Small intestine (tissue), 7 donors: ENCODE measurements at regions not wholly inside any gene's neighbourhood (a gene's known extent, or its start where the extent isn't known, plus 50 kb on each side); places are given as distances from the start of the nearest gene placed in this dataset.
"Not testable (repeated sequence)": the region's sequence is repeated elsewhere in the genome, so short reads cannot be mapped to it uniquely, and the experiment has no call there.

Experiments used
- DNase-seq, 2 donors: peaks; one replicate each; pipeline versions ENCODE4 v3.0.0 to v3.0.0-alpha.2; 2013
- FAIRE-seq: peaks from 2 replicates; lab custom pipeline; 2012; peaks lifted over from hg19 to GRCh38; lab: Jason Lieb, UNC
- H3K27ac ChIP-seq, 3 donors: one replicate each; pipeline ENCODE4 v1.5.1; 2013; ENCODE audit warnings: low read length in 2 of 3, mild to moderate bottlenecking in 2 of 3, control low read depth in 1 of 3, inconsistent platforms in 1 of 3, low read depth in 1 of 3, moderate library complexity in 1 of 3
- H3K27me3 ChIP-seq, 3 donors: one replicate each; pipeline ENCODE4 v1.6.1; 2013; ENCODE audit warnings: low read length in 3 of 3, inconsistent platforms in 1 of 3; ENCODE audit not compliant: control insufficient read depth in 3 of 3, insufficient read depth in 3 of 3
- H3K36me3 ChIP-seq, 3 donors: one replicate each; pipeline ENCODE4 v1.6.1; 2013; ENCODE audit warnings: low read length in 3 of 3, inconsistent platforms in 1 of 3, low read depth in 1 of 3, mild to moderate bottlenecking in 1 of 3, moderate library complexity in 1 of 3; ENCODE audit not compliant: control insufficient read depth in 3 of 3, insufficient read depth in 2 of 3
- H3K4me1 ChIP-seq, 3 donors: one replicate each; pipeline ENCODE4 v1.6.1; 2013; ENCODE audit warnings: low read length in 2 of 3, inconsistent platforms in 1 of 3, low read depth in 1 of 3, mild to moderate bottlenecking in 1 of 3, moderate library complexity in 1 of 3; ENCODE audit not compliant: control insufficient read depth in 3 of 3, insufficient read depth in 2 of 3
- H3K4me3 ChIP-seq, 3 donors: one replicate each; pipeline ENCODE4 v1.5.1; 2013; ENCODE audit warnings: low read length in 3 of 3, control low read depth in 1 of 3, inconsistent platforms in 1 of 3, low read depth in 1 of 3, mild to moderate bottlenecking in 1 of 3, moderate library complexity in 1 of 3
- H3K9me3 ChIP-seq, 2 donors: one replicate each; pipeline ENCODE4 v1.6.1; 2013; ENCODE audit warnings: low read depth in 1 of 2, low read length in 1 of 2; ENCODE audit not compliant: control insufficient read depth in 2 of 2, insufficient read depth in 1 of 2
- WGBS, 3 donors: extraction: QIAGEN DNeasy Blood & Tissue Kit; methylation state at CpG; one replicate each; pipeline ENCODE4 v1.1.7; 2013; 5-methylcytosine and 5-hydroxymethylcytosine counted together
- donor health status: healthy with polysubstance abuse.
- donor health status: control.
- donor health status: control.
- donor health status: Bipolar disorder and iron deficiency.
- donor health status: healthy.

- H3K9me3 ChIP-seq, H3K4me3 ChIP-seq, H3K36me3 ChIP-seq, FAIRE-seq, H3K4me1 ChIP-seq, H3K27me3 ChIP-seq: not testable (repeated sequence)
- peak overlapping the region; percentile 32 to 79 (median 45) for H3K27ac ChIP-seq
- WGBS, 3 donors = 24 to 59% (median 36%) methylated on average over 25 to 27 of the region's 27 CpGs
- peak; percentile 11 to 23 for DNase-seq
Measured at GRCh38 chr11:3476084-3476936, 97.4 kb upstream of the ZNF195 start.

- not testable (repeated sequence) for H3K9me3 ChIP-seq, H3K27me3 ChIP-seq, H3K4me3 ChIP-seq, FAIRE-seq, H3K27ac ChIP-seq, DNase-seq, H3K36me3 ChIP-seq, H3K4me1 ChIP-seq
- 82 to 92% (median 86%) methylated on average over 8 of the region's 8 CpGs for WGBS, 3 donors
Measured at GRCh38 chr11:3468963-3469362, 90.0 kb upstream of the ZNF195 start.

GRCh38 chr11:3467599-3467998 lies 88.7 kb upstream of the ZNF195 start:
- H3K36me3 ChIP-seq, H3K4me1 ChIP-seq, DNase-seq, H3K4me3 ChIP-seq, H3K9me3 ChIP-seq, H3K27ac ChIP-seq, H3K27me3 ChIP-seq, FAIRE-seq: not testable (repeated sequence)
- WGBS, 3 donors = 69 to 76% (median 72%) methylated on average over 5 of the region's 5 CpGs

- H3K36me3 ChIP-seq, H3K4me1 ChIP-seq, H3K27me3 ChIP-seq, H3K9me3 ChIP-seq, FAIRE-seq: not testable (repeated sequence)
- Histone ChIP-seq H3K27ac (peak overlapping the region in 1 of 3 donors; percentile 32), H3K4me3 (peak overlapping the region in 1 of 3 donors; percentile 0)
- peak; percentile 31 to 51 for DNase-seq
- WGBS, 3 donors = 6 to 51% (median 22%) methylated on average over 10 of the region's 10 CpGs
Measured at GRCh38 chr11:3455666-3456065, 76.7 kb upstream of the ZNF195 start.

- not testable (repeated sequence) for H3K4me1 ChIP-seq, H3K9me3 ChIP-seq, H3K36me3 ChIP-seq, FAIRE-seq, H3K4me3 ChIP-seq, H3K27ac ChIP-seq, H3K27me3 ChIP-seq
- DNase-seq = peak; percentile 58 to 69
- 1 to 2% (median 1%) methylated on average over 14 to 16 of the region's 16 CpGs for WGBS, 3 donors
Measured at GRCh38 chr11:3454844-3455243, 75.9 kb upstream of the ZNF195 start.

GRCh38 chr11:3453596-3454256 lies 74.8 kb upstream of the ZNF195 start:
- not testable (repeated sequence) for H3K36me3 ChIP-seq, H3K27ac ChIP-seq, DNase-seq, H3K9me3 ChIP-seq, H3K27me3 ChIP-seq, FAIRE-seq, H3K4me1 ChIP-seq, H3K4me3 ChIP-seq
- 56 to 67% (median 56%) methylated on average over 9 of the region's 9 CpGs for WGBS, 3 donors

GRCh38 chr11:3450822-3451221 lies 71.9 kb upstream of the ZNF195 start:
- H3K27ac ChIP-seq, H3K4me3 ChIP-seq, H3K9me3 ChIP-seq, H3K36me3 ChIP-seq, FAIRE-seq, H3K4me1 ChIP-seq, DNase-seq, H3K27me3 ChIP-seq: not testable (repeated sequence)
- 94 to 100% (median 96%) methylated on average over 1 of the region's 1 CpG for WGBS, 3 donors

GRCh38 chr11:3445535-3445934 lies 66.6 kb upstream of the ZNF195 start:
- WGBS, 3 donors = 83 to 87% (median 87%) methylated on average over 3 of the region's 3 CpGs

More at GRCh38 chr11:3445535-3445934, 66.6 kb upstream of the ZNF195 start:
- H3K36me3 ChIP-seq, H3K27ac ChIP-seq, DNase-seq, H3K27me3 ChIP-seq, H3K4me1 ChIP-seq, FAIRE-seq, H3K4me3 ChIP-seq, H3K9me3 ChIP-seq: not testable (repeated sequence)
